NCI-H2227 (cell line): ENCODE measurements at regions not wholly inside any gene's neighbourhood (a gene's known extent, or its start where the extent isn't known, plus 50 kb on each side); places are given as distances from the start of the nearest gene placed in this dataset.
"Not testable (repeated sequence)": the region's sequence is repeated elsewhere in the genome, so short reads cannot be mapped to it uniquely, and the experiment has no call there.

ENCODE experiments used
- DNase-seq: peaks from one replicate; lab custom pipeline; 2025; ENCODE audit not compliant: unreplicated experiment; lab: John Stamatoyannopoulos, UW

GRCh38 chr13:97774391-97775100, 178.9 kb upstream of the IPO5 start:
- DNase-seq, result not testable (repeated sequence)

DNA sequence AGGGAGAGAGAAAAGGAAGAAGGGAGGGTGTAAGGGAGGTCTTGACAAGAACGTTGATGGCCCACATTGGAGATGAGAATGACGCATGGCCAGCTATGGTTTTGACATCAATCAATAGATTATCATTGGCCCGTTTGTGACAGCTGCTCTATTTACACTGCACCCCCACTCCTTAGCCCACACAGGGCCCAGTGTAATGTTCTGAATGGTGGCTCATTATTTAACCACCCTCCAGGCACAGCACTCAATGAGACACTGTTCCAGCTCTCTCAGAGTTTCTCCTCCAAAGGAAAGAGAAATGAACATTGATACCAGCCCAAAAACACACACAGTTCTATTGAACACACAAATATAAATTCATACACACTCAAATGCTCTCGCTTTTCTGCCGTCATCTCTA, 173.0 kb upstream of the IPO5 start:
- no peak for DNase-seq

GRCh38 chr13:97781891-97782305, 171.6 kb upstream of the IPO5 start:
- no peak for DNase-seq

- DNase-seq, result no peak
Measured at GRCh38 chr13:97786510-97786909, 167.0 kb upstream of the IPO5 start.

- DNase-seq, result no peak
Measured at GRCh38 chr13:97797553-97797952, 155.9 kb upstream of the IPO5 start.

GRCh38 chr13:97798171-97798821, 155.2 kb upstream of the IPO5 start:
- no peak for DNase-seq

DNA sequence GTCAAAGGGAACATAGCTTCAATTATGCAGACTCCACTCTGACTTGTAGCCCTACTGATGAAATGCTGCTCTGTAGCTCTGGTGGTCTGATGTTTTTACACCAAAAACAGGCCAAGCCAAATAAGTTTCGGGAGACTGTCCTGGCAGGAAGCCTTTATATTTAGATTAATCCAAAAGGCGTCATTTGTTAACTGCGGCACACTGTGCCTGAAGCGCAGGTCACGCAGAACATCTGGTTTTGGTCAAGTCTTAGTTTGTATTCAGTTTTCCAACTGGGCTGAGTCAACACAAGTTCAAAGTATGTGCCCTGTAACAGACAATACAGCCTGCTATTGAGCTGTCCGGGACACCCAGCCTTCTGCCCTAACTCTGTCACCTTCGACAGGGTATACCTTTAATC, 154.6 kb upstream of the IPO5 start:
- DNase-seq, result no peak

- DNase-seq, result no peak
Measured at GRCh38 chr13:97802213-97802612, 151.3 kb upstream of the IPO5 start.

DNA sequence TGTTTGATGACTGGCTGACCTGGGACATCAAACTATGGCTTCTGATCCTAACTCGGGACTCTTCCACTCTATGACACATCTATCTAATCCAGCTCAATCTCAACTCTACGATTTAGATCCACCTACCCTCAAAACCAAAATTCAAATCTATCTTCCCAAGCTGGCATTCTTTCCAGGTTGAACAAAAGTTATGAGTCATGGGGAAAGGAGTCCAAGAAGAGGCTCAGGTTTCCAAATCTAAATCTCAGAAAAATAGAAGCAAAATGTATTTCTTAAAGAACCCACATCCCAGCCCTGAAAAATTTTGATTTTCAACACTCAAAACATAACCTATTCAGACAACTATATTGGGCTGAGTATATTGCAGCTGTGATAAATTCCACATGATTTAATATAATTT, 143.9 kb upstream of the IPO5 start:
- no peak for DNase-seq

- peak; percentile 40 for DNase-seq
Measured at GRCh38 chr13:97810152-97810551, 143.3 kb upstream of the IPO5 start.

DNA sequence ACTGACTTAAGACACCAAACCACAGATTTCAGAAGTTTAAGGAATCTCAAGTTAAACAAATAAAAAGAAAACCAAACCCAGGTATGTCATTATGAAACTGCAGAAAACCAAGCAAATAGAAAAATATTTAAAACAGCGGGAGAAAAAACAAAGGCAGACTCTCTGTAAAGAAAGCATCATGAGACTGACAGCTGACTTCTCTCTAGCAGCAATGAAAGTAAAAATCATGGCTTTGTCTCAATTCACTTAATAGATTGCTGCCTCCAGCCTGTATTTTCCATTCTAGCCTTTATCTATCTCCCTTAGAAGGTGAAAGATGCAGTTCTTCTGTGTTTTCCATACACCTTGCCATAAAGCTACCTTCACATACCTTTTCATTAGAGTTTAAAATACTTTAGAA, 131.1 kb upstream of the IPO5 start:
- no peak for DNase-seq

DNA sequence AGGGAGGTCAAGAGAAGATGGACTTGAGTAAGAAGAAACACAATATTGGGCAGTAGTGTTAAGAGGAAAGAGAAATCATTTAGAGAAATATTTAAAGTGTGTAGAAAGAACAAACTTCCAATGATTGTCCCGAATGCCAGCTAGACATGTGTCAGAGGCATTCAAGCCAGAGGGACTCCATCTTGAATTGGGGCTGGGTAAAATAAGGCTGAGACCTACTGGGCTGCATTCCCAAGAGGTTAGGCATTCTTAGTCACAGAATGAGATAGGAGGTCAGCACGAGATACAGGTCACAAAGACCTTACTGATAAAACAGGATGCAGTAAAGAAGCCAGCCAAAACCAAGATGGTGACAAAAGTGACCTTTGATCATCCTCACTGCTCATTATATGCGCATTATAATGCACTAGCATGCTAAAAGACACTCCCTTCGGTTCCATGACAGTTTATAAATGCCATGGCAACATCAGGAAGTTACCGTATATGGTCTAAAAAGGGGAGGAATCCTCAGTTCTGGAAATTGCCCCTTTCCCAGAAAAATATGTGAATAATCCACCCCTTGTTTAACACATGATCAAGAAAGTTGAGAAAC, 127.0 kb upstream of the IPO5 start:
- DNase-seq, result no peak

DNA sequence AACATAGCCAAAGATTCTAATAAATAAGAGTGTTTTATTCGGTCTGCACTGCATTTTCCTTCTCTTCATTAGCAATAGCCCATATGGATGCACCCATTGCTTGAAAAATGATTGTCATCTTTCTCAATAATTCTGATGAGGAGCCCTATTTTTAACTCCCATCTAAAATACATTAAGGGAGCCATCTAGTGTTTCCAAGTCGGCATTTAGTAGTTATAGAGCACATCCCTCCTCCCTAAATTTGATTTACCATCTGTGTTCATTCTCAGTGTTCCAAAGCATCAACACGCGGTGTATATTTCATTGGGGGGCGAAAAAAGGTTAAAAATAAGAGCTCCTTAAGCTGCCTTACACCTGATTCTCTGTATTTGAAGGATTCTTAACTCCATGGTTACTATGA, 119.2 kb upstream of the IPO5 start:
- no peak for DNase-seq

DNA sequence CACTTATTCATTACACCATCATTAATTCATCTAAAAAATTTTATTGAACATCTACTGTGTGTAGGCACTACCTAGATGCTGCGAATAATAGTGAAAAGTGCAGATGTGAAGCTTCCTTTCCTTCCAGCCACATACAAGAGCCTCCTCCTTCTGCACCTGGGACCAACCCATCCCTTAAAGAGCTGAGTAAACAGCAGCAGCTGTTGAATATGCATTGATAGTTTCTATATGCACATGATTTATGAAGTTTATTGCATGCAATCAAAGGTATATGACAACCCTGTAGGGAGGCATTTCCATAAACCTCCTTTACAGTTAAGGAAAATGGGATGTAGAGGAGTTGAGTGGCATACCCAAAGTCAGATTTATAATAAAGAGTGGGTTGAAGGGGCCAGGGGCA, 110.3 kb upstream of the IPO5 start:
- no peak for DNase-seq

DNA sequence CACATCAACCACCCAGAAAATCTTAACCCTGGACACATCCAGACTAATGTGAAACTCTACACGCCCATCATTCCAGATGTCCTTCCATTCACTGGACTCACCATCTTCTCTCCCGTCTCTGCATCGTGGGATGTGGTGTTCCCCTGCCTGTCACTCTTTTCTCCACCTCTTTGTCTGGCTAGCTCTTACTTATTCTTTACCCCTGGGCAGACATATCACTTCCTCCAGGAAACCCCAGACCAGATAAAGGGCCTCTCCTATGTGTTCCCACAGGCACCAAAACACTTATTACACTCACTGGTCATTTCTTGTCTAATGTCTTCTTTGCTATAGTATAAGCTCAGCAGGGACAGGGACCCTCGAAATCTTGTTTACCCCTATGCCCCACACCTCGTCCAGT, 109.3 kb upstream of the IPO5 start:
- DNase-seq, result no peak

DNA sequence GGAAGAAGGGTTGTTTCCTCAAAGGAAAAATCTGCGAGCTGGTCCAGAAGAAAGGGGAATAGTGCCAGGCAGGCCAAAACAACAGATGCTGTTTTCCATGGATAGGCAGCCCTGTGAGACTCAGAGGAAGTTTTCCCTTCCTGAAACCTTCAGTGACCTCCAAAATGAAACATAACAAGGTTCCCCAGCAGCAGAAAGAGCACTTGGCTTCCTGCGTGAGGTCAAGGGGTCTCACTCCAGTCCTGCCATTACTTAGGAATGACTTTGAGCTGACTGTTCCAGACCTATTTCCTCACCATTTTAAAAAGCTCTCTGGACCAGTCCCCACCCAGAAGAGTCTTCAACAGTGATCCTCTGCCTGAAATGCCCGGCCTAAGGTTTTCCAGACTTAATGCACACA, 104.6 kb upstream of the IPO5 start:
- DNase-seq, result no peak

- DNase-seq, result no peak
Measured at GRCh38 chr13:97849305-97849704, 104.2 kb upstream of the IPO5 start.

DNA sequence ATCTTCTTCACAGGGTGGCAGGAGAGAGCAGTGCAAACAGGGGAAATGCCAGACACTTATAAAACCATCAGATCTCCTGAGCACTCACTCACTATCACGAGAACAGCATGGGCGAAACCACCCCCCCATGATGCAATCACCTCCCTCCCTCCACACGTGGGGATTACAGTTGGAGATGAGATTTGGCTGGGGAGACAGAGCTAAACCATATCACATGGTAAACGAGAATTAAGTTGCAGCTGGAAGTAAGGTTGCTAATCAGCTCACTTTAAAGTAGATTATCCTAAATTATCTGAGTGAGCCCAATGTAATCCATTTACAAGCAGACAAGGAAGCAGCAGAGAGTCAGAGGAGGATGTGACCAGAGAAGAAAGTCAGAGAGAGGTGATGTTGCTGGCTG, 102.2 kb upstream of the IPO5 start:
- no peak for DNase-seq

DNA sequence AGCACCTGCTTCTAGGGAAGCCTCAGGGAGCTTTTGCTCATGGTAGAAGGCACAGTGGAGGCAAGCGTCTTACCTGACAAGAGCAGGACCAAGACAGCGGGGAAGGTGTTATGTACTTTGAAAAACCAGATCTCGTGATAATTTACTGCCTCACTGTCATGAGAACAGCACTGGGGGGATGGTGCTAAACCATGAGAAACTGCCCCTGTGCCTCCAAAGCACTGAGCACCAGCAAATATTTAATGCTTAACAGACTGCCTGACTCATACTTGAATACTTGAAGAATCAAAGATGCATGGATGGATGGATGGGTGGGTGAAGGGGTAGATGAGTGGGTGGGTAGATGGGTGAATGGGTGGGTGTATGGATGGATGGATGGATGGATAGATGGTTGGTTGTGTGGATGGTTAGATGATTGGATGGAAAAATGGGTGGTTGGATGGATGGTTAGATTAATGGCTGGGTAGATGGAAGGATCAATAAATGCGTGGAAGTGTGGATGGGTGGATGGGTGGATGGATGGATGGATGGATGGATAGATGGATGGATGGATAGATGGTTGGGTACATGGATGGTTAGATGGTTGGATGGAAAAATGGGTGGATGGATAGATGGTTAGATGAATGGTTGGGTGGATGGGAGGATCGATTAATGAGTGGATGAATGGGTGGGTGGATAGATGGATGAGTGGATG, 101.1 kb upstream of the IPO5 start:
- DNase-seq, result no peak

- no peak for DNase-seq
Measured at GRCh38 chr13:97853550-97853949, 99.9 kb upstream of the IPO5 start.

- DNase-seq, result peak; percentile 74
Measured at GRCh38 chr13:97855570-97856303, 97.7 kb upstream of the IPO5 start.
